Breast epithelium (tissue), 4 donors: ENCODE measurements at regions not wholly inside any gene's neighbourhood (a gene's known extent, or its start where the extent isn't known, plus 50 kb on each side); places are given as distances from the start of the nearest gene placed in this dataset.

ENCODE experiments used
- DNase-seq, 2 donors: peaks; one replicate each; pipeline ENCODE4 v3.0.0-alpha.2; 2019; ENCODE audit warnings: low spot score in 2 of 2
- H3K27ac ChIP-seq, 2 donors: fragments of 200-600 bp; sonication (generic) in 1 of 2; one replicate each; pipeline ENCODE4 v1.5.1; 2016 to 2019; ENCODE audit warnings: mild to moderate bottlenecking in 1 of 2
- H3K27me3 ChIP-seq, 2 donors: fragments of 200-600 bp; sonication (generic) in 1 of 2; one replicate each; pipeline versions ENCODE4 v1.5.1 to v1.6.0; 2017 to 2019; ENCODE audit warnings: control low read depth in 1 of 2, mild to moderate bottlenecking in 1 of 2
- H3K36me3 ChIP-seq: fragments of 200-600 bp; one replicate; pipeline ENCODE4 v1.5.1; 2019
- H3K4me1 ChIP-seq, 2 donors: fragments of 200-600 bp; sonication (generic); one replicate each; pipeline ENCODE4 v1.5.1; 2016 to 2019; ENCODE audit warnings: control low read depth in 1 of 2
- H3K4me3 ChIP-seq, 3 donors: fragments of 200-600 bp; sonication (generic); 1 replicate in 2 of 3; 2 replicates in 1 of 3; pipeline ENCODE4 v1.5.1; 2016 to 2019; ENCODE audit warnings: mild to moderate bottlenecking in 3 of 3, moderate library complexity in 2 of 3
- H3K9me3 ChIP-seq, 2 donors: fragments of 200-600 bp; sonication (generic) in 1 of 2; one replicate each; pipeline ENCODE4 v1.5.1; 2016 to 2019; ENCODE audit warnings: control low read depth in 1 of 2
- POLR2A ChIP-seq: fragments of 450-650 bp; IDR thresholded peaks from one replicate; pipeline ENCODE4 v1.6.1; 2016; ENCODE audit warnings: antibody characterized with exemption, mild to moderate bottlenecking, moderate library complexity
- POLR2AphosphoS5 ChIP-seq, 3 donors: sonication (generic); formaldehyde crosslinking; IDR thresholded peaks; one replicate each; pipeline ENCODE4 v1.6.1; 2017; ENCODE audit warnings: antibody characterized with exemption in 3 of 3
- intact Hi-C: fragments of 100-400 bp; cut with DNase I; formaldehyde crosslinking; loops from one replicate; pipeline ENCODE4 v1.15.1; 2023; ENCODE audit warnings: low total_unique reads
- TF ChIP-seq, protein P1 (sequence below), 3 donors: fragments of 450-650 bp; IDR thresholded peaks; one replicate each; pipeline ENCODE4 v1.5.1; 2016 to 2017; ENCODE audit warnings: antibody characterized with exemption in 3 of 3, mild to moderate bottlenecking in 3 of 3, moderate library complexity in 3 of 3

DNA sequence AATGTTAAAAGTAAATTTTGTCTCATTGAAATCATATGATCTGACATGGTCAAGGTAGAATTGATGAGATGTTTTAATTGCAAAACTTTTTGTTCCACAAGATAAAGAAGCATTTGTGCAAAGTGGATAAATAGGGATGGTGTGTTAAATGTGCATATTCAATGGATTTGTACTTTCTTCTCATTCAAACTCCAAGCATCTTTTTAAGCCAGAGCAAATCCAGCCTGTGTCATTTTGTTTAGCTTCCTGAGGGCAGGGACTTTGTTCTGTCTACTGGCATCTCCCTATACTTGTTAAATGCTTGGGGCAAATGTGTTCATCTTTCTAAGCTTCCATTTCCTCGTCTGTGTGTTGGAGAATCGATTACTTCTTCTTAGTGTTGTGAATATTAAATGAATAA, 200.3 kb downstream of the SLIT2 start:
- H3K27ac ChIP-seq, result no peak overlapping the region
- no peaks in the 10 kb centered on the region for H3K27me3 ChIP-seq
- H3K4me1 ChIP-seq, result no peaks in the 10 kb centered on the region
- no peaks in the 10 kb centered on the region for H3K36me3 ChIP-seq
- no peak for DNase-seq
- intact Hi-C loops, result no loop called here
- TF ChIP-seq, protein P1, sequence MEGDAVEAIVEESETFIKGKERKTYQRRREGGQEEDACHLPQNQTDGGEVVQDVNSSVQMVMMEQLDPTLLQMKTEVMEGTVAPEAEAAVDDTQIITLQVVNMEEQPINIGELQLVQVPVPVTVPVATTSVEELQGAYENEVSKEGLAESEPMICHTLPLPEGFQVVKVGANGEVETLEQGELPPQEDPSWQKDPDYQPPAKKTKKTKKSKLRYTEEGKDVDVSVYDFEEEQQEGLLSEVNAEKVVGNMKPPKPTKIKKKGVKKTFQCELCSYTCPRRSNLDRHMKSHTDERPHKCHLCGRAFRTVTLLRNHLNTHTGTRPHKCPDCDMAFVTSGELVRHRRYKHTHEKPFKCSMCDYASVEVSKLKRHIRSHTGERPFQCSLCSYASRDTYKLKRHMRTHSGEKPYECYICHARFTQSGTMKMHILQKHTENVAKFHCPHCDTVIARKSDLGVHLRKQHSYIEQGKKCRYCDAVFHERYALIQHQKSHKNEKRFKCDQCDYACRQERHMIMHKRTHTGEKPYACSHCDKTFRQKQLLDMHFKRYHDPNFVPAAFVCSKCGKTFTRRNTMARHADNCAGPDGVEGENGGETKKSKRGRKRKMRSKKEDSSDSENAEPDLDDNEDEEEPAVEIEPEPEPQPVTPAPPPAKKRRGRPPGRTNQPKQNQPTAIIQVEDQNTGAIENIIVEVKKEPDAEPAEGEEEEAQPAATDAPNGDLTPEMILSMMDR (IDR thresholded peaks at IDR 0.05), result no peak
- H3K9me3 ChIP-seq, result no peaks in the 10 kb centered on the region
- H3K4me3 ChIP-seq, result no peak overlapping the region

DNA sequence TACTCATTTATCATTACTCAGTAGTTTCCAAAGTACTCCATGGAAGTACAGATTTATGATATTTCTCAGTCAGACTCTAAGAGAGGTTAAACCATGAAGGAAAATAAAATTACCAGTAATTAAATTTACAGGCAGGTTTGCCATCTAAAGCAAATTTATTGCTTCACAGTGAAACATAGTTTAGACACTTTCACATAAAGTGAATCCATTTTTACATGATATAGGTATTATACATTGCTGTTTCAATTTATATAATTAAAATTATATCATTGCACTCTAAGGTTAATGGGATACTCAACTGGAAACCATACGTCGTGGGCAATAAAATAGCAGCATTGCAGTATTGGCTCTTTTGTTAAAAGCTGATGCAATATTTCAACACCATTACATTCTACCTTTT, 202.8 kb downstream of the SLIT2 start:
- H3K36me3 ChIP-seq, result no peaks in the 10 kb centered on the region
- no peak for DNase-seq
- intact Hi-C loops, result no loop called here
- H3K9me3 ChIP-seq, result no peaks in the 10 kb centered on the region
- no peak for TF ChIP-seq POLR2AphosphoS5 (IDR thresholded peaks at IDR 0.05)
- no peak for TF ChIP-seq POLR2A
- TF ChIP-seq, protein P1 (IDR thresholded peaks at IDR 0.05), result no peak
- H3K4me1 ChIP-seq, result no peaks in the 10 kb centered on the region
- no peak overlapping the region for H3K4me3 ChIP-seq
- H3K27me3 ChIP-seq, result no peaks in the 10 kb centered on the region
- no peak overlapping the region for H3K27ac ChIP-seq

DNA sequence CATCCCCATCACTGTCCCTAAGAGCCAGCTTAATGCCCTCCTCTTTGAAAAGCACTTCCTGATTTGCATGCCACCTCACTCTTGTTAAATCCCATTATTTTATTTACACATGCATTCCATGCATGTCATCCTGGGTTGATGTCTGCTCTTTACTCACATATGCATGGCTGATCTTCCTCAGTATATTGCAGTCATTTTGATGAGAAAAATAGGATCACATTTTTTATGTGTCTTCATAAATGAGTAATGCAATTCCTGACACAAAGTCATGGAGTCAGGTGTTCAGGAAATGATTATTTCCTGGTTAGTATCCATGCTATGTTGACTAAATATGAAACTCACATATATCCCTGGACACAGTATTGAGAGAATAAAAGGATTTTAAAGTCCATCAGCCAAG, 204.7 kb downstream of the SLIT2 start:
- TF ChIP-seq, protein P1 (IDR thresholded peaks at IDR 0.05), result no peak
- no peak for TF ChIP-seq POLR2A
- H3K9me3 ChIP-seq, result no peaks in the 10 kb centered on the region
- H3K27ac ChIP-seq, result no peak overlapping the region
- H3K4me1 ChIP-seq, result no peaks in the 10 kb centered on the region
- H3K36me3 ChIP-seq, result no peaks in the 10 kb centered on the region
- H3K27me3 ChIP-seq, result no peaks in the 10 kb centered on the region
- intact Hi-C loops, result no loop called here
- no peak for DNase-seq
- H3K4me3 ChIP-seq, result no peak overlapping the region

DNA sequence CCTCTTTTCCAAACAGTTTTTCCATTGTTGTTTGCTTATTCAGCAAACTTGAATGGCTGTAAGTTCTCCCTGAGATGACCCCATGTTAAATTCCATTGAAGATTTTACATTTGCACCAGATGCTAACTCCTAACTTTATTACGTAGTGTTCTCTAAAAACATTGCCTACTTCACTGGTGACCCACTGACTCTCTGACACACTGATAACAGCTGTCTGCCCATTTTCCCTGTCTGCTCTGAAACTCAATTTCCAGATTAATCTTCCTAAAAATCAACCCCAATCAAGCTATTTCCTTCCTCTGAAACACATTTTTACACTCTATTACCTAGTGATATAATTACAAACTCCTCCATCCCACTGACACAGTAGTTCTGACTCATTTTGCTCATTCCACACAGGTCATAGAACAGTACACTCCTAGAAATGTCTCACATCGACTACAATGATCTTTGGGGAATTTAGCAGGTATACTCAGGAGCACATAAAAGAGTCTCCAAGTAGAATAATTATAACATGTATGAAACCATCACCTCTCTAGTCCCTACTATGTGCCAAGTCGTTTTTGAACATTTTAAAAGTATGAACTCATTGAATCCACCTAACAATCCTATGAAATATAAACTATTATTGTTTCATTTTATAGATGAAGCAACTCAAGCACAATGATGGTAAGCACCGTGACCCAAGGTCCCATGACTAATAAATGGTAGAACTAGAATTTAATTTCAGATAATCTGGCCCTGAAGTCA, 210.9 kb downstream of the SLIT2 start:
- TF ChIP-seq, protein P1 (IDR thresholded peaks at IDR 0.05), result no peak

DNA sequence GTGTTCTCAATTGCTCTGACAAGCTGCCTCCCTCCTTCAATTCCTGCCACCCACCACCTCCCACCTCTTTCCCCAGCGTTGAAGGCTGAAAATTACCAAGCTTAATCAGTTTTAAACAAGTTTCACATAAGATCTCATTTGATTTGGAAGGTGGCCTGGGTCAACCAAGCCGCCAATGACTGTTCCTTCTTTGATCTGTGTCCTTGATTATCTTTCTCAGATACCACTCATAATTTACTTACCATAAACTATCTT, 211.4 kb downstream of the SLIT2 start:
- Histone ChIP-seq H3K9me3 (no peaks in the 10 kb centered on the region), H3K27ac (no peak overlapping the region), H3K36me3 (no peaks in the 10 kb centered on the region), H3K4me3 (no peak overlapping the region), H3K27me3 (no peaks in the 10 kb centered on the region), H3K4me1 (no peaks in the 10 kb centered on the region)
- no peak for DNase-seq
- TF ChIP-seq POLR2AphosphoS5 (IDR thresholded peaks at IDR 0.05) (no peak), POLR2A (no peak)
- TF ChIP-seq, protein P1 (IDR thresholded peaks at IDR 0.05), result no peak
- intact Hi-C loops, result no loop called here

More for the DNA sequence above, 210.9 kb downstream of the SLIT2 start:
- DNase-seq, result no peak
- no peak overlapping the region for H3K27ac ChIP-seq
- no peak overlapping the region for H3K4me3 ChIP-seq
- intact Hi-C loops, result no loop called here
- no peaks in the 10 kb centered on the region for H3K4me1 ChIP-seq
- no peaks in the 10 kb centered on the region for H3K27me3 ChIP-seq
- H3K9me3 ChIP-seq, result no peaks in the 10 kb centered on the region
- no peaks in the 10 kb centered on the region for H3K36me3 ChIP-seq
